GM10266 (cell line): ENCODE measurements at regions not wholly inside any gene's neighbourhood (a gene's known extent, or its start where the extent isn't known, plus 50 kb on each side); places are given as distances from the start of the nearest gene placed in this dataset.

Experiments
- DNase-seq: peaks from one replicate; pipeline ENCODE4 v3.0.0; 2012; ENCODE audit errors: extremely low spot score
- TF ChIP-seq, protein P1 (sequence below): IDR thresholded peaks from 2 replicates; pipeline ENCODE4 v1.5.1; 2012; ENCODE audit warnings: mild to moderate bottlenecking, low read depth; ENCODE audit not compliant: control insufficient read depth, insufficient read depth; ENCODE audit errors: missing control alignments

DNA sequence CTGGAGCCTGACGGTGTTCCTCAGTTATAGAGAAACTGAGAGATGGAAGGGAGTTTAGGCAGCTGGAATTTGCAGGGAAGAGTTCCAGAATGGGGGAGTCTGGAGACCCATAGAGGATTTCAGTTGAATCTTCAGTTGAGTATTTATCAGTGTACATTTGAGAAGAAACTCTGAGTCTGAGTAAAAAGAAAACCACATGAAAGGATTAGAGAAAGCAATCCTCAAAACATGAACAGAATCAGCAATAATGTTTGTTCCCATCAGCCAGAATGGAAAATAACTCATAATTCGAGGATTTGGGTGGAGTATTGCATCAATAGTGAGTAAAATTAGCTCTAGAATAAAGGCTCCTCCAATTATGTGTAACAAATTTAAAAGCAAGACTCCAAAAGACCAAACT lies 130.0 kb upstream of the AHR start:
- TF ChIP-seq, protein P1, sequence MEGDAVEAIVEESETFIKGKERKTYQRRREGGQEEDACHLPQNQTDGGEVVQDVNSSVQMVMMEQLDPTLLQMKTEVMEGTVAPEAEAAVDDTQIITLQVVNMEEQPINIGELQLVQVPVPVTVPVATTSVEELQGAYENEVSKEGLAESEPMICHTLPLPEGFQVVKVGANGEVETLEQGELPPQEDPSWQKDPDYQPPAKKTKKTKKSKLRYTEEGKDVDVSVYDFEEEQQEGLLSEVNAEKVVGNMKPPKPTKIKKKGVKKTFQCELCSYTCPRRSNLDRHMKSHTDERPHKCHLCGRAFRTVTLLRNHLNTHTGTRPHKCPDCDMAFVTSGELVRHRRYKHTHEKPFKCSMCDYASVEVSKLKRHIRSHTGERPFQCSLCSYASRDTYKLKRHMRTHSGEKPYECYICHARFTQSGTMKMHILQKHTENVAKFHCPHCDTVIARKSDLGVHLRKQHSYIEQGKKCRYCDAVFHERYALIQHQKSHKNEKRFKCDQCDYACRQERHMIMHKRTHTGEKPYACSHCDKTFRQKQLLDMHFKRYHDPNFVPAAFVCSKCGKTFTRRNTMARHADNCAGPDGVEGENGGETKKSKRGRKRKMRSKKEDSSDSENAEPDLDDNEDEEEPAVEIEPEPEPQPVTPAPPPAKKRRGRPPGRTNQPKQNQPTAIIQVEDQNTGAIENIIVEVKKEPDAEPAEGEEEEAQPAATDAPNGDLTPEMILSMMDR: no peak
- DNase-seq: no peak

DNA sequence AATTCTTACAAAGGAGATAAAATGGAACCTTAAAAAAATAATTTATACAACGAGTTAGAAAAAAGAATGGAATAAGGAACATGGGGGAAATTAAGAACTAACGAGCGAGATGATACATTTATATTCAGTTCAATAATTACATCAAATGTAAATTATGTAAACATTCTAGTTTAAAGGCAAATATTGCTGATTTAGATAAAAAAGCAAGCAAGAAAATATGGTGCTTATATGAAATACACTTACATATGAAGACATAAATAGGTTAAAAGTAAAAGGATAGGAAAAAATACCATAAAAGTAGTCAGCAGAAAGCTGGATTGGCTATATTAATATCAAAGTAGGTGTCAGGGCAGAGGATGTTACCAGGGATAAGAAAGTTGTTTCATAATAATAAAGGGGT lies 127.0 kb upstream of the AHR start:
- DNase-seq: no peak
- TF ChIP-seq, protein P1: no peak

DNA sequence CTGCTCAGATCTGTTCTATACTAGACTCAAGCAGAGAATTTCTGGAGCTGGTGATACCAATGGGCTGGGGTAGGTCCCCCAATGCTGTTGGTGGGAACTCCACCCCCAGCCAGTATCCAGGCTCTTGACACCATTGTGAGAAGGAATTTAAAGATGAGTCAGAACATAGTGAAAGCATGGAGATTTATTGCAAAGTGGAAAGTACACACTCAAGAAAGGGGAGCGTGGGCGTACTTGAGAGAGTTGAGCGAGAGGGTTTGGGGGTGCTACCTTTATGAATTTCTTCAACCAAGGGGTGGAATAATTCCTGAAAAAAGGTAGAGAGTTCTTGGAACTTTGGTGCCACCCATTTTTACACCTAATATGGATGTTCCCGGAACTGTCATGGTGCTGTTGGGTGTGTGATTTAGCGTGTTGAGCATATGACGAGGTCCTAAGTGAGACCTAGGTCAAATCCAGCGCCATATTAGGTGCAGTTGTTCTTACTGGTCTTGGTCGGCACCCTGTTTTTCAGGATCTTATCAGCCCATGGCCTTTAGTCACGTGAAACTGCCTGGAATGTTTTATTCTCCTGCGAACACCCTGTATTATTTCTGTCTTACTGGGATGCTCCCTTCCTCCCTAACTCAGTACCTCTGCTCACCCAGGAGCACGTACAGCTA lies 122.0 kb upstream of the AHR start:
- TF ChIP-seq, protein P1: no peak
- no peak for DNase-seq

DNA sequence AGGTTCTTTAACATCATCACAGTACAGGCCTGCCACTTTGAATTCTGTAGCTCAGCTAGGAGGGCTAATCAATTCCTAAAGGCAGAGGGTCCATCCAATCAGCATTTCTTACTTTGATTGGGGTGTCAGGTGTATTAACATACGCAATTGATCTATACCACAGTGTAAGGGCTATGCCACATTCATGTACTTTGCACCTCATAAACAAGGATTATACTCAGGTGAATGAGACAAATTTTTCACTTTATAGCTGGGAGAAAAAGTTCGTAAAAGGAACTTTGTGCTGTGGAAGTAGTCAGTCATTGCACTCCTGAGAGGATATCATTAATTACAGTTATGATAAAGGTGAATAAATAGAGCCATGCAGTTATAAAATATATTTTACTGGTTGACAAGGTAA lies 119.9 kb upstream of the AHR start:
- TF ChIP-seq, protein P1: no peak
- DNase-seq: no peak

DNA sequence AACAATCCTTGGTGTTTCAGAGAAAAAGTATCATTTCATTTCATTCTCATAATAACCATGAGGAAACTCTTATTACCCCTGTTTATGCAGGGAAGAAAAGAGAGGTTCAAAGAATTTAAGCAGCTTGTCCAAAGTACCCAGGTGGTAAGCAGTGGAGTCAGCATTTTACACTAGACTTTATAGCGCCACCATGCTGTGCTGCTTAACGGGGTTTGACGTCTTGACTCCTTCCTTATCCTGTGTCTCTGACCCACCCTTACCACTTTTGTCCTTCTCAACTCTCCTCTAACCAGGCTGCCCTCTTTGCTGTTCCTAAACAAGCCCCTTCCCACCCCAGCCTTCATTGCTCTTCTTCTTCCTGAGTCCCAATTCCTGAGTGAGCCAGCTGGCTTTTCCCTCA lies 117.0 kb upstream of the AHR start:
- TF ChIP-seq, protein P1: no peak
- DNase-seq: no peak

DNA sequence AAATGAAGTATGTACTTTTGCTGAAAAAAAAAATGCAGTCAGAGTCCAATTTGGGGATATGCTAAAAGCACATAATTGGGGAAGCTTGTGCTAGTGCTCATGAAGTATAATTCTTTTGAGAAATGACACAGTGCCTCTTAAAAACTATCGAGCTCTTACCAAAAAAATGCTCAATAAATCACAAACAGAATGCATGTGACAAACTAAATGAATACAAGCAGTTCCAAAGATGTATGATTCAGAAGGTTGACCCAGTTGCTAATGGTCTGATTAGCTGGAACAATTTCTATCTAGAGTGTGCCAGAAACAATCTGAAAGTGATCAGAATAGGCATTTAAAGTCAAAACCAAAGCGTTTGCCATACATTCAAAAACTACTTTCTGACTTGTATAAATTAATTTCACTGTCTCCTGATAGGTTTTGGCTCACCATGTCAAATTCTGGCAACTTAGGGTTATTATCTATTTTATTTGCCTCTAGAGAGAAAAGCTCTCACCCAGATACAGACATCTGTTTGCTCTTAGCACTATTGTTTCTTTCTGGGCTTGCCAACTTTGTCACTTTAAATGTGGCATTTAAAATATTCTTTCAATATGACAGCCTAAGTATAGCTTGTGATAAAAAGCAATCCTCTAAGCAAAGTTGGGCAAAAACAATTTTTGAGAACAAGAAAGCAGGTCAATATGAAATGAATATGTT lies 114.7 kb upstream of the AHR start:
- no peak for DNase-seq
- TF ChIP-seq, protein P1: no peak
